GM12864 (cell line): ENCODE measurements at regions not wholly inside any gene's neighbourhood (a gene's known extent, or its start where the extent isn't known, plus 50 kb on each side); places are given as distances from the start of the nearest gene placed in this dataset.
A peak's percentile ranks its signal among the peaks of the same experiment; 100 is the strongest.

Experiments used
- DNase-seq: peaks from one replicate; pipeline ENCODE4 v3.0.0-alpha.2; 2011; ENCODE audit warnings: low read depth
- H3K4me3 ChIP-seq: 2 replicates; pipeline ENCODE4 v1.5.1; 2011; ENCODE audit warnings: mild to moderate bottlenecking, low read depth, low read length, control low read depth
- TF ChIP-seq, protein P1 (sequence below): IDR thresholded peaks from 2 replicates; pipeline ENCODE4 v1.5.1; 2011; ENCODE audit warnings: low read depth, mild to moderate bottlenecking, moderate library complexity, low read length, control low read depth, inconsistent platforms; ENCODE audit errors: missing control alignments

DNA sequence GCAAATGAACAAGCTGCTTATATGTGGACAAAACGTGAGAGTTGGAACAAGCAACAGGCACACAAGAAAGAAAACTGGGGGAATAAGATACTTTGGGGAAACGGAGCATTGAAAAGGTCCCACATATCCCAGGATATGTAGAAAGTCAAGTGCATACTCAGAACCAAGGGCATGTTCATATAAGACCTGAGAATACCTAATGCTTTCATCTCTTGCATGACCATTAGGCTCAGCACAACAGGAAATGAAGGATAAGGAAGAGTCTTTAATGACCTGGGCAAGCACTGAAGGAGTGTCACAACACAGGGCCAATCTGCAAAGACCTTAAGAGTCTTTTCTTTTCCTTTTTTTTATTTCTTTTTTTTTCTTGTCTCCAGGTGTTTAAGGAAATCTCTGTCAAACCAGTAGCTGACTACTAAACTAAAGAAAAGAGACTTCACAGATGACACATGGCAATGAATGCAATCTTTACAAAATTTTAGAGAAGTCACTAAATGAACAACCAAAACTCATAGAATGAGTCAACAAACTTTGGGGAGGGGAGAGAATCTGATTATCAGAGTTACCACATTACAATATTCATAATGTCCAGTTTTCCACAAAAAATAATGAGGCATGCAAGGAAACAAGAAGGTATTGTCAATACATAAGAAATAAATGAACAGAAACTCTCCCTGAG, 67.9 kb upstream of the STK26 start:
- DNase-seq: peak; percentile 5
- TF ChIP-seq, protein P1, sequence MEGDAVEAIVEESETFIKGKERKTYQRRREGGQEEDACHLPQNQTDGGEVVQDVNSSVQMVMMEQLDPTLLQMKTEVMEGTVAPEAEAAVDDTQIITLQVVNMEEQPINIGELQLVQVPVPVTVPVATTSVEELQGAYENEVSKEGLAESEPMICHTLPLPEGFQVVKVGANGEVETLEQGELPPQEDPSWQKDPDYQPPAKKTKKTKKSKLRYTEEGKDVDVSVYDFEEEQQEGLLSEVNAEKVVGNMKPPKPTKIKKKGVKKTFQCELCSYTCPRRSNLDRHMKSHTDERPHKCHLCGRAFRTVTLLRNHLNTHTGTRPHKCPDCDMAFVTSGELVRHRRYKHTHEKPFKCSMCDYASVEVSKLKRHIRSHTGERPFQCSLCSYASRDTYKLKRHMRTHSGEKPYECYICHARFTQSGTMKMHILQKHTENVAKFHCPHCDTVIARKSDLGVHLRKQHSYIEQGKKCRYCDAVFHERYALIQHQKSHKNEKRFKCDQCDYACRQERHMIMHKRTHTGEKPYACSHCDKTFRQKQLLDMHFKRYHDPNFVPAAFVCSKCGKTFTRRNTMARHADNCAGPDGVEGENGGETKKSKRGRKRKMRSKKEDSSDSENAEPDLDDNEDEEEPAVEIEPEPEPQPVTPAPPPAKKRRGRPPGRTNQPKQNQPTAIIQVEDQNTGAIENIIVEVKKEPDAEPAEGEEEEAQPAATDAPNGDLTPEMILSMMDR: no peak
- no peak overlapping the region for H3K4me3 ChIP-seq

DNA sequence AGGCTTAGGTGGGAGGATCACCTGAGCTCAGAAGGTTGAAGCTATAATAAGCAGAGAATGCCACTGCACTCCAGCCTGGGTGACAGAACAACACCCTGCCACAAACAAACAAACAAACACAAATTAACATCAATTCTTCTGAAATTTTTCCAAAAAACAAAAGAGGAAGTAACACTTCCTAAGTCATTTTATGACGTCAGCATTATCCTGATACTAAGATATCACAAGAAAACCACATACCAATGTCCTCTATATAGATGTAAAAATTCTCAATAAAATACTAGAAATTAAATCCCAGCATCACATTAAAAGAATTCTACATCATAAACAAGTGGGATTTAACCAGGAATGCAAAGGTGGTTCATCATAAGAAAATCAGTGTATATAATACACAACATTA, 64.4 kb upstream of the STK26 start:
- TF ChIP-seq, protein P1: no peak
- DNase-seq: no peak
- no peak overlapping the region for H3K4me3 ChIP-seq

DNA sequence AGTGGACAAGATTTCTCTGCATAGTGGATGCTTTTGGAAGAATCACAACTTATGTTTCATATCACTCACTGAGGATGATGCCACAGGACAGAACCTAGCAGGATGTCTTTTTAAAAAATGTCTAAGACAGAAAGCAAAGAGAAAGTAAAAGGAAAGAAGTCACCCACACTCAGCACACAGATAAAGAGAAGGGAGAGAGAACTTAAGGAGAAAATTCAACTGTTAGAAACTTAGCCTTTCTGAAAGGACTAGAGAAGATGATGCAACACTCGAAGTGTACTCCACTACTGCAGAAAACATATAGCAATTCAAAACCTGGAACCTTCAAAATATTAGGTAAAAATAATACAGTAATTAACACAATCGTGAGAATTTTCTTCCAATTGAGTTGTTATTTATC, 52.8 kb upstream of the STK26 start:
- no peak overlapping the region for H3K4me3 ChIP-seq
- no peak for DNase-seq
- TF ChIP-seq, protein P1: no peak
